ENCODE measurements at regions not wholly inside any gene's neighbourhood (a gene's known extent, or its start where the extent isn't known, plus 50 kb on each side); places are given as distances from the start of the nearest gene placed in this dataset.

GRCh38 chr1:69228501-69228900 is 339.2 kb upstream of the LRRC7 start:
- H3K4me1 ChIP-seq: no peaks in the 10 kb centered on the region
- H3K4me3 ChIP-seq: no peak overlapping the region
- no peak for TF ChIP-seq POLR2A (IDR thresholded peaks at IDR 0.05)
- TF ChIP-seq, protein P1, sequence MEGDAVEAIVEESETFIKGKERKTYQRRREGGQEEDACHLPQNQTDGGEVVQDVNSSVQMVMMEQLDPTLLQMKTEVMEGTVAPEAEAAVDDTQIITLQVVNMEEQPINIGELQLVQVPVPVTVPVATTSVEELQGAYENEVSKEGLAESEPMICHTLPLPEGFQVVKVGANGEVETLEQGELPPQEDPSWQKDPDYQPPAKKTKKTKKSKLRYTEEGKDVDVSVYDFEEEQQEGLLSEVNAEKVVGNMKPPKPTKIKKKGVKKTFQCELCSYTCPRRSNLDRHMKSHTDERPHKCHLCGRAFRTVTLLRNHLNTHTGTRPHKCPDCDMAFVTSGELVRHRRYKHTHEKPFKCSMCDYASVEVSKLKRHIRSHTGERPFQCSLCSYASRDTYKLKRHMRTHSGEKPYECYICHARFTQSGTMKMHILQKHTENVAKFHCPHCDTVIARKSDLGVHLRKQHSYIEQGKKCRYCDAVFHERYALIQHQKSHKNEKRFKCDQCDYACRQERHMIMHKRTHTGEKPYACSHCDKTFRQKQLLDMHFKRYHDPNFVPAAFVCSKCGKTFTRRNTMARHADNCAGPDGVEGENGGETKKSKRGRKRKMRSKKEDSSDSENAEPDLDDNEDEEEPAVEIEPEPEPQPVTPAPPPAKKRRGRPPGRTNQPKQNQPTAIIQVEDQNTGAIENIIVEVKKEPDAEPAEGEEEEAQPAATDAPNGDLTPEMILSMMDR (IDR thresholded peaks at IDR 0.05): no peak
- no peaks in the 10 kb centered on the region for H3K27me3 ChIP-seq
- no peak overlapping the region for H3K27ac ChIP-seq
- no peaks in the 10 kb centered on the region for H3K36me3 ChIP-seq
- no peaks in the 10 kb centered on the region for H3K9me3 ChIP-seq
- no peak for DNase-seq

- no peak overlapping the region for H3K4me3 ChIP-seq
- no peaks in the 10 kb centered on the region for H3K9me3 ChIP-seq
- no peak overlapping the region for H3K27ac ChIP-seq
- no peak for DNase-seq
- no peaks in the 10 kb centered on the region for H3K27me3 ChIP-seq
- no peaks in the 10 kb centered on the region for H3K4me1 ChIP-seq
- H3K36me3 ChIP-seq: no peaks in the 10 kb centered on the region
- TF ChIP-seq, protein P1 (IDR thresholded peaks at IDR 0.05): no peak
- TF ChIP-seq POLR2A (IDR thresholded peaks at IDR 0.05): no peak
These were observed 337.5 kb upstream of the LRRC7 start for GRCh38 chr1:69230208-69230607.

DNA sequence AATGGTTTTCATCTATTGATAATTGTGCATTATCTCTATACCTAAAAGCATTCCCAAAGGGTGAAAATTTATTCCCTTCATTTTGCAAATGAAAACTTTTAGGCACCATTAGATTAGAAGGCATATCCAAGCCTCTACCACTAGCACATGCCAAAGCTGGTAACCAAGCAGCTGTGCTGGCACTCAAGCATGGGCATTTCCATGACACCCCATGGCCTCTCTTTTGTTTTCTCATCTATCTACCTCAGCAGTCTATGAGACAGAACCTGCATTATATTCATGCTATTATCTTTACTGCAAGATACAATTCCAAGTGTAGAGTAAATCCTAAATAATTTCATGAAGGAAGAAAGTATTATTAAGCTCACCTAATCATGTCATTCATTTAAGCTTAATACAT is 334.3 kb upstream of the LRRC7 start:
- H3K4me3 ChIP-seq: no peak overlapping the region
- H3K9me3 ChIP-seq: no peaks in the 10 kb centered on the region
- H3K4me1 ChIP-seq: no peaks in the 10 kb centered on the region

GRCh38 chr1:69244211-69244610 is 323.5 kb upstream of the LRRC7 start:
- no peak for DNase-seq
- Histone ChIP-seq H3K27ac (no peak overlapping the region), H3K4me3 (no peak overlapping the region), H3K4me1 (no peaks in the 10 kb centered on the region), H3K9me3 (no peaks in the 10 kb centered on the region), H3K27me3 (no peaks in the 10 kb centered on the region), H3K36me3 (no peaks in the 10 kb centered on the region)
- TF ChIP-seq, protein P1 (IDR thresholded peaks at IDR 0.05): no peak
- TF ChIP-seq POLR2A (IDR thresholded peaks at IDR 0.05): no peak

More for the DNA sequence above, 334.3 kb upstream of the LRRC7 start:
- no peaks in the 10 kb centered on the region for H3K27me3 ChIP-seq
- DNase-seq: no peak
- TF ChIP-seq POLR2A (IDR thresholded peaks at IDR 0.05): no peak
- TF ChIP-seq, protein P1 (IDR thresholded peaks at IDR 0.05): no peak
- H3K27ac ChIP-seq: no peak overlapping the region
- H3K36me3 ChIP-seq: no peaks in the 10 kb centered on the region

DNA sequence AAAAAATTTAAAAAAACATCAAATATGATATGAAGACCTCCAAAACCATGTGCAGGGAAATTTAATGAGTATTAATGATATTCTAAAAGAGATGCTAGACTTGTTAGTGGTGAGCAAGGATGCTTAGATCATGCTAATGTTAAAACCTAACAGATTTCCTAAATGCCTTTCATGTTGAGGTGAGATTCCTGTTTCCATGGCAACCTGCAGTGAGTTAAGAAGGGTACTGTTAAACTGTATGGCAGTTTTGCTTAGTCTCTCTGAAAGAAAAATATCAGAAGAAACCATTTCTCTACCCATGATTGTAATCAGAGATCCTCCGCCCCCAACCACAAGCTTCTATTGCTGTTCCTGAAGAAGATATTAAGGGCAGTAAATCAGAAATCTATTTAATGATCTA is 321.6 kb upstream of the LRRC7 start:
- Histone ChIP-seq H3K27me3 (no peaks in the 10 kb centered on the region), H3K27ac (no peak overlapping the region), H3K4me3 (no peak overlapping the region), H3K36me3 (no peaks in the 10 kb centered on the region), H3K4me1 (no peaks in the 10 kb centered on the region), H3K9me3 (no peaks in the 10 kb centered on the region)
- no peak for DNase-seq
- TF ChIP-seq, protein P1 (IDR thresholded peaks at IDR 0.05): no peak
- no peak for TF ChIP-seq POLR2A (IDR thresholded peaks at IDR 0.05)

- Histone ChIP-seq H3K36me3 (no peaks in the 10 kb centered on the region), H3K4me1 (no peaks in the 10 kb centered on the region), H3K9me3 (no peaks in the 10 kb centered on the region), H3K27ac (no peak overlapping the region), H3K27me3 (no peaks in the 10 kb centered on the region), H3K4me3 (no peak overlapping the region)
- DNase-seq: no peak
- TF ChIP-seq, protein P1 (IDR thresholded peaks at IDR 0.05): no peak
- TF ChIP-seq POLR2A (IDR thresholded peaks at IDR 0.05): no peak
These were observed 321.0 kb upstream of the LRRC7 start for GRCh38 chr1:69246710-69247109.
